Kidney (tissue), 13 donors: ENCODE measurements at regions not wholly inside any gene's neighbourhood (a gene's known extent, or its start where the extent isn't known, plus 50 kb on each side); places are given as distances from the start of the nearest gene placed in this dataset.
A peak's percentile ranks its signal among the peaks of the same experiment; 100 is the strongest.

ENCODE experiments used
- DNase-seq, 5 donors: peaks; one replicate each; pipeline ENCODE4 v3.0.0-alpha.2; 2013 to 2020
- FAIRE-seq: peaks from 2 replicates; lab custom pipeline; 2012; peaks lifted over from hg19 to GRCh38; lab: Jason Lieb, UNC
- H3K27ac ChIP-seq, 2 donors: one replicate each; pipeline ENCODE4 v1.7.0; 2013; ENCODE audit warnings: low read depth in 2 of 2, low read length in 2 of 2, inconsistent platforms in 1 of 2
- H3K27me3 ChIP-seq: one replicate; pipeline ENCODE4 v1.7.1; 2013; ENCODE audit warnings: low read length, inconsistent platforms; ENCODE audit not compliant: control insufficient read depth, insufficient read depth
- H3K36me3 ChIP-seq, 3 donors: one replicate each; pipeline versions ENCODE4 v1.7.0 to v1.7.1; 2013; ENCODE audit warnings: low read length in 3 of 3, control low read depth in 1 of 3, inconsistent platforms in 1 of 3; ENCODE audit not compliant: insufficient read depth in 3 of 3, control insufficient read depth in 2 of 3
- H3K4me1 ChIP-seq, 3 donors: one replicate each; pipeline versions ENCODE4 v1.7.0 to v1.7.1; 2013; ENCODE audit warnings: low read length in 3 of 3, inconsistent platforms in 1 of 3, low read depth in 1 of 3; ENCODE audit not compliant: control insufficient read depth in 2 of 3, insufficient read depth in 2 of 3
- H3K4me3 ChIP-seq, 3 donors: one replicate each; pipeline versions ENCODE4 v1.7.0 to v1.8.1; 2013; ENCODE audit warnings: low read length in 3 of 3, control low read depth in 1 of 3, inconsistent platforms in 1 of 3
- H3K9ac ChIP-seq, 3 donors: one replicate each; pipeline versions ENCODE4 v1.7.0 to v1.7.1; 2013; ENCODE audit warnings: low read length in 3 of 3, control low read depth in 1 of 3, inconsistent platforms in 1 of 3
- H3K9me3 ChIP-seq, 3 donors: one replicate each; pipeline versions ENCODE4 v1.7.0 to v1.7.1; 2013; ENCODE audit warnings: low read length in 3 of 3, control low read depth in 1 of 3, inconsistent platforms in 1 of 3; ENCODE audit not compliant: control insufficient read depth in 2 of 3, insufficient read depth in 1 of 3
- CTCF ChIP-seq: IDR thresholded peaks from 3 replicates; pipeline ENCODE4 v1.5.1; 2012; ENCODE audit warnings: mild to moderate bottlenecking, moderate library complexity, borderline replicate concordance; ENCODE audit not compliant: insufficient read depth; ENCODE audit errors: extremely low read depth
- intact Hi-C: fragments of 100-400 bp; cut with DNase I; formaldehyde crosslinking; loops from one replicate; pipeline ENCODE4 v1.11.1; 2022
- donor health status: control.
- donor health status: control.
- donor health status: control.
- donor health status: control.
- donor health status: control.
- donor health status: DM: yes; HTN: yes; CAD: no.
- donor health status: Normal renal cell carcinoma (clear cell type).

GRCh38 chr7:14047709-14048399 is 58.4 kb upstream of the ETV1 start:
- H3K36me3 ChIP-seq, result no peaks in the 10 kb centered on the region
- DNase-seq (no peak), FAIRE-seq (no peak)
- no peak overlapping the region for H3K27ac ChIP-seq
- H3K4me1 ChIP-seq, result no peaks in the 10 kb centered on the region
- no peak overlapping the region for H3K4me3 ChIP-seq
- intact Hi-C loops, result no loop called here
- TF ChIP-seq CTCF, result no peak
- H3K9ac ChIP-seq, result no peak overlapping the region
- H3K9me3 ChIP-seq, result no peaks in the 10 kb centered on the region
- no peaks in the 10 kb centered on the region for H3K27me3 ChIP-seq

GRCh38 chr7:14045651-14046050 is 56.2 kb upstream of the ETV1 start:
- no peak overlapping the region for H3K4me3 ChIP-seq
- no peak overlapping the region for H3K9ac ChIP-seq
- no peak for TF ChIP-seq CTCF
- intact Hi-C loops, result no loop called here
- H3K27ac ChIP-seq, result no peak overlapping the region
- H3K27me3 ChIP-seq, result no peaks in the 10 kb centered on the region
- H3K4me1 ChIP-seq, result no peaks in the 10 kb centered on the region
- no peaks in the 10 kb centered on the region for H3K36me3 ChIP-seq
- FAIRE-seq (no peak), DNase-seq (no peak)
- no peaks in the 10 kb centered on the region for H3K9me3 ChIP-seq

GRCh38 chr7:14040528-14040927 is 51.1 kb upstream of the ETV1 start:
- FAIRE-seq, result no peak
- intact Hi-C loops, result no loop called here

More at GRCh38 chr7:14040528-14040927, 51.1 kb upstream of the ETV1 start:
- H3K36me3 ChIP-seq, result no peaks in the 10 kb centered on the region
- H3K27ac ChIP-seq, result no peak overlapping the region
- H3K27me3 ChIP-seq, result no peaks in the 10 kb centered on the region
- peak in 1 of 5 donors; percentile 3 for DNase-seq
- no peaks in the 10 kb centered on the region for H3K9me3 ChIP-seq
- no peak overlapping the region for H3K9ac ChIP-seq
- no peaks in the 10 kb centered on the region for H3K4me1 ChIP-seq
- H3K4me3 ChIP-seq, result no peak overlapping the region
- no peak for TF ChIP-seq CTCF
